Progenitor cell of endocrine pancreas (in vitro differentiated cells): ENCODE measurements at regions not wholly inside any gene's neighbourhood (a gene's known extent, or its start where the extent isn't known, plus 50 kb on each side); places are given as distances from the start of the nearest gene placed in this dataset.

Experiments used
- DNase-seq: peaks from one replicate; pipeline ENCODE4 v3.0.0; 2021; ENCODE audit warnings: low spot score; ENCODE audit not compliant: unreplicated experiment
- H3K27ac Mint-ChIP-seq: 2 replicates; pipeline ENCODE4 v1.8.0; 2021; ENCODE audit warnings: mild to moderate bottlenecking, moderate library complexity, mixed read lengths
- H3K27me3 Mint-ChIP-seq: 2 replicates; pipeline ENCODE4 v1.8.0; 2021; ENCODE audit warnings: mixed read lengths
- H3K36me3 Mint-ChIP-seq: 2 replicates; pipeline ENCODE4 v1.8.0; 2022; ENCODE audit warnings: mixed read lengths; ENCODE audit not compliant: insufficient read depth
- H3K4me1 Mint-ChIP-seq: 2 replicates; pipeline ENCODE4 v1.8.0; 2021; ENCODE audit warnings: low read depth, mixed read lengths
- H3K4me3 Mint-ChIP-seq: 2 replicates; pipeline ENCODE4 v1.8.0; 2021; ENCODE audit warnings: low read depth, mild to moderate bottlenecking, moderate library complexity, mixed read lengths
- H3K9me3 Mint-ChIP-seq: 2 replicates; pipeline ENCODE4 v1.8.0; 2021; ENCODE audit warnings: low read depth, mixed read lengths
- TF ChIP-seq, protein P1 (sequence below): fragments of 200-600 bp; sonication (generic); IDR thresholded peaks from one replicate; pipeline ENCODE4 v1.5.0; 2021; ENCODE audit warnings: antibody characterized with exemption, mild to moderate bottlenecking; ENCODE audit not compliant: unreplicated experiment

DNA sequence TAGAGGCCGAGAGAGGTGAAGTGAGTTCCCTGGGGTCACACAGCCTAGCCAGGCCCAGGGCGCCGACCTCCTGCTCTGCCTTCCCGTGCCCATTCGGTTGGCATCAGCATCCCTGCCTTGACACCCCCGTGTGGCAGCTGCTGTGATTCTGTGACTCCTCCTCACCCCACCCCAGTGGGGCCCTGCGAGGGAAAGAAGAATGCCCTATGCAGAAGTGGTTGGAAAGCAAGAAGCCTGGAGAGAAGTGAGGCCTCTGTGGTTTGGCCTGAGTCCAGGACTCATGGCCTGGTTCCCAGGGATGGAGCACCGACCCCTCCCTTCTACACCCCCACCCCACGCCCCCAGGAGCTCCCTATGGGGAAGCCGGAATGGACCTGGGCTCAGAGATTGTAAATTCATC is 296.2 kb downstream of the SEC14L1 start:
- Mint-ChIP-seq H3K27ac (no peak overlapping the region), H3K4me3 (no peak overlapping the region)
- DNase-seq = no peak

DNA sequence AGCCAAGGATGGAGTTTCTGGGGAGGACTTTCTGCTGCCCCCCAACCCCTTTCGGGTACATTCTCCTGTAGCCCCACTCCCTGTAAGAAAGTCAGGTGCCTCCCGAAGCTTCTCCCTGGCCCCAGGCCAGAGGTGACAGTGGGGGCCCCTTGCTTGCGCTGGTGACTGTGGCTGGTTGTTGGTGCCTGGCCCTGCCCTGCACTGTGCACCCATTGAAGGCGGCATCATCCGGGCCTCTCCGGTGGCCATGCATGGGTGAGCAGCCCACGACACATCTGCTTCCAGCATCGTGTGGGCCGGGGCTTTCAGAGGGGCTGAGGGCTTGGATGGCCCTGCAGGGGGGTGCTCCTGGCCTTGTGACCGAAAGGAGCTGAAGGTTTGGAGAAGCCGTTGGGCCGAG is 297.0 kb downstream of the SEC14L1 start:
- DNase-seq = no peak
- TF ChIP-seq, protein P1, sequence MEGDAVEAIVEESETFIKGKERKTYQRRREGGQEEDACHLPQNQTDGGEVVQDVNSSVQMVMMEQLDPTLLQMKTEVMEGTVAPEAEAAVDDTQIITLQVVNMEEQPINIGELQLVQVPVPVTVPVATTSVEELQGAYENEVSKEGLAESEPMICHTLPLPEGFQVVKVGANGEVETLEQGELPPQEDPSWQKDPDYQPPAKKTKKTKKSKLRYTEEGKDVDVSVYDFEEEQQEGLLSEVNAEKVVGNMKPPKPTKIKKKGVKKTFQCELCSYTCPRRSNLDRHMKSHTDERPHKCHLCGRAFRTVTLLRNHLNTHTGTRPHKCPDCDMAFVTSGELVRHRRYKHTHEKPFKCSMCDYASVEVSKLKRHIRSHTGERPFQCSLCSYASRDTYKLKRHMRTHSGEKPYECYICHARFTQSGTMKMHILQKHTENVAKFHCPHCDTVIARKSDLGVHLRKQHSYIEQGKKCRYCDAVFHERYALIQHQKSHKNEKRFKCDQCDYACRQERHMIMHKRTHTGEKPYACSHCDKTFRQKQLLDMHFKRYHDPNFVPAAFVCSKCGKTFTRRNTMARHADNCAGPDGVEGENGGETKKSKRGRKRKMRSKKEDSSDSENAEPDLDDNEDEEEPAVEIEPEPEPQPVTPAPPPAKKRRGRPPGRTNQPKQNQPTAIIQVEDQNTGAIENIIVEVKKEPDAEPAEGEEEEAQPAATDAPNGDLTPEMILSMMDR = no peak
- Mint-ChIP-seq H3K4me3 (no peak overlapping the region), H3K27ac (no peak overlapping the region), H3K4me1 (peaks cover 15% of the 10 kb centered on the region), H3K9me3 (no peaks in the 10 kb centered on the region), H3K36me3 (no peaks in the 10 kb centered on the region), H3K27me3 (no peaks in the 10 kb centered on the region)

More for the DNA sequence above, 296.2 kb downstream of the SEC14L1 start:
- Mint-ChIP-seq H3K4me1 (peaks cover 15% of the 10 kb centered on the region), H3K9me3 (no peaks in the 10 kb centered on the region), H3K36me3 (no peaks in the 10 kb centered on the region), H3K27me3 (no peaks in the 10 kb centered on the region)
- TF ChIP-seq, protein P1 = no peak

DNA sequence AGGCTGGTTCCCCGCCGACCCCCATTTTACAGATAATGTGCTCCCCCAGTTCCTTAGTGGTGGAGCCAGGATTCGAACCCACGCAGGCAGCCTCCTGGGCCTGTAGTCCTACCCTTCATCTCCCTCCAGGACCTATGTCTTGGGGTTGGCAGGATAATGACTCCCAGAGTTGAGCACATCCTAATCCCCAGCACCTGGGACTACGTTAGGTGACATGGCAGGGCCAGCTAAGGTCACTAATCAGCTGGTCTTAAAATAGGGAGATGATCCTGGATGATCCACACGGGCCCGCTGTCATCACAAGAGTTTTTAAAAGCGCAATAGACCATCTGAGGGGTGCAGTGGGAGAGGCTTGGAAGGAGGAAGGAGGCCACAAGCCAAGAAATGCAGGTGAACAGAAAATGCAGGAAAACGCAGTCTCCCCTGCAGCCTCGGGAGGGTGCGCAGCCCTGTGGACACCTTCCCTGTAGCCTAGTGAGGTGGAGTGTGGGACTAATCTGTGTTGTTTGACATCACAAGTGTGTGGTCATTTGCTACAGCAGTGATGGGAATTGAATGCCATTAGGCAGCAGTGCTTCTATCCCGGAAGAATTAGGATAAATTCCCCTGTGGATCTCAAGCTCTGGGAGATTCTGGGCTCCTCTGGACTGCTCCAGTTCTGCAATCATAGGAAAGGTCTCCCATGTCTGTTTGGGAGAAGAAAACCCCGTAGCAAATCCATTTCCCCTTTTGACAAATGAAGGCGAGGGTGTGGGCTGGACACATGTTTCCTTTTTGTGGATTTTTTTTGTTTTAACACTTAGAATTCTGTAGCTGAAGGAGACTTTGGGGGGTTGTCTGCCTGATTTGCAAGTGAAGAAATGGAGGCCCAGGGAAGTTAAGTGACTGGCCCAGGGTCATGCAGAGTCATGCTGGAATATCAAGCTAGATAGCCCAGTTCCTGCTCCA is 297.7 kb downstream of the SEC14L1 start:
- Mint-ChIP-seq H3K4me1 (peaks cover 15% of the 10 kb centered on the region), H3K36me3 (no peaks in the 10 kb centered on the region), H3K27ac (no peak overlapping the region), H3K4me3 (no peak overlapping the region), H3K27me3 (no peaks in the 10 kb centered on the region), H3K9me3 (no peaks in the 10 kb centered on the region)
- TF ChIP-seq, protein P1 = no peak
- DNase-seq = no peak

DNA sequence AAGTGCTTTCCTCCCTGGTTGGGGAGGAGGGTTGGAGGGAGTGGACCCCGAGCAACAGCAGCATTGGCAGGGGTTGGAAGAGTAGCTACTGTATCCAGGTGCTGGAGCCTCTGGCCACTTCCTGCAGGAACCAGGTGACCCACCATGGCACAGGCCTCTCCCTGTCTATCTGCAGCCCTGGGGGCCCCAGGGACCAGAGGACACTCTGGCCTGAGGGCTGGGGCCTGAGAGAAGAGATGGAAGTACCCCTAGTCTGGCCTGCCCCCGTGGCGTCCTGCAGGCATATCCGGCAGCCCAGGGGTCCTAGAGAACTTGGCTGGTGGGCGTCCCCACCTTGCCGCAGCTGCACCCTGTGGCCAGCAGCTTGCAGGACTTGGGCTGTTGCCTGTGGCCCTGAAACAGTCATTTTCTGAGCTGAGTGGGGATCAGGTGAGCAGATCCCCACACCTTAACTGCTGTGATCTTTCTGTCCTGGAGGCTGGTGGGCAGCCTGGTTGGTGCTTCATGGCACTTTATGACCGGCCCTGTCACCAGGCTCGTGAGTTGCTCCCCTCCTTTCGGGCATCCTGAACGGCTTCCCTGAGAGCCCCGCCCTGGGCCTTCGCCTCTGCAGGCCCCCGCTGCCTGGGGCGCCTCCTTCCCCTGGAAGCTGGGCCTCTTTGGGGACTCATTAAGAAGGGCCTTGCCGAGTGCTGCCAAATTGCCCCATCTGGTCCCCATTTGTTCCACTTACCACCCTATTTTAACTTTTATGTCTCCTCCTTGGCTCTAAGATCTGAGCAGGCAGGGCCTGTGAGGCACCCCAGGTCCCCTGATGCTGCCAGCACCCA is 298.6 kb downstream of the SEC14L1 start:
- Mint-ChIP-seq H3K4me1 (peaks cover 20% of the 10 kb centered on the region), H3K4me3 (no peak overlapping the region), H3K36me3 (no peaks in the 10 kb centered on the region), H3K9me3 (no peaks in the 10 kb centered on the region), H3K27ac (no peak overlapping the region), H3K27me3 (no peaks in the 10 kb centered on the region)
- no peak for DNase-seq
- TF ChIP-seq, protein P1 = no peak

DNA sequence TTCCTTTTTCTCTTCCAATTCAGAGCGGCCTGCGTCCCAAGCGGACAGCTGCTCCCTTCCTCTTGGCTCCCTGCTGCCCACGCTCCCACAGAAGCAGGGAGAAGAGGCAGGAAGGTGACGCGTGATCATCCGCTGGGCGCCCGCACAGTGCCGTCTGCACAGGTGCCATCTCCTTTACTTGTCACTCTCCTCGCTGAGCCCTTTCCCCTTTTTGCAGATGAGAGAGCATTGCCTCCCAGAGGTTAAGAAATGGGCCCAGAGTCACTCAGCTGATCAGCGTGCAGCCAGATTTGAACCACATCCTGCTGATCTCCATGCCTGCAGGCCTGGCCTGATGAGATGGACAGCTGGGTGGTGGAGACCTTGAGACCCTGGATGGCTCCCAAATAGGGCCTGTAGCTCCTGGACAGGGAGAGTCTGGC is 299.8 kb downstream of the SEC14L1 start:
- Mint-ChIP-seq H3K4me1 (peaks cover 23% of the 10 kb centered on the region), H3K36me3 (no peaks in the 10 kb centered on the region), H3K27me3 (no peaks in the 10 kb centered on the region), H3K4me3 (no peak overlapping the region), H3K9me3 (no peaks in the 10 kb centered on the region), H3K27ac (no peak overlapping the region)
- TF ChIP-seq, protein P1 = no peak
- DNase-seq = no peak
